ENCODE measurements at regions not wholly inside any gene's neighbourhood (a gene's known extent, or its start where the extent isn't known, plus 50 kb on each side); places are given as distances from the start of the nearest gene placed in this dataset.

DNA sequence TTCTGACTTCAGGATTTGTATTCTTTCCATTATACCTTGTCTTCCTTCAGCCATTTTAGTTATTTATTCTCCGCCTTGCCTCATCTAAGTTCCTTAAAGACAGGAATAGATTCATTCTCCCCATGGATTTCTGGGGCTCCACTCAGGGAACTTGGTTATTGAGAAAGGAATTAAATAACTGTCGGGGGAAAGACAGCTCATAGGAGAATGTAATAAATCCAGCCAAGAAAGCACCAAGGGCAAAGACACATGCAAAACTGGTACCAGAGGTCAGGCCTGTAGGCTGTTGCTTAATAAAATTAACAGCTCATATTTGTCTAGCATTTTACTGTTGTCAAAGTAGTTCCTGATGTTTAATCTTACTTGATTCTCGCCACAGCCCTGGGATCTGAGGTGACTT lies 357.2 kb downstream of the TMEM38B start:
- DNase-seq: no peak
- H3K27me3 ChIP-seq: no peaks in the 10 kb centered on the region
- no peaks in the 10 kb centered on the region for H3K9me3 ChIP-seq
- no peak overlapping the region for H3K4me3 ChIP-seq
- in situ Hi-C loops (cut with MboI; ENCODE audit: low pct_ligation_motif_present in 1 of 4, low pct_unique_long_range_greater_than_20kb in 1 of 4, low sequenced_read_pairs in 3 of 4): no loop called here
- intact Hi-C loops (cut with DNase I; ENCODE audit: low total_unique reads): no loop called here
- TF ChIP-seq POLR2A (IDR thresholded peaks at IDR 0.05) (no peak), EP300 (IDR thresholded peaks at IDR 0.05; ENCODE audit: low read depth) (no peak), POLR2AphosphoS5 (IDR thresholded peaks at IDR 0.05) (no peak)
- TF ChIP-seq, protein P1, sequence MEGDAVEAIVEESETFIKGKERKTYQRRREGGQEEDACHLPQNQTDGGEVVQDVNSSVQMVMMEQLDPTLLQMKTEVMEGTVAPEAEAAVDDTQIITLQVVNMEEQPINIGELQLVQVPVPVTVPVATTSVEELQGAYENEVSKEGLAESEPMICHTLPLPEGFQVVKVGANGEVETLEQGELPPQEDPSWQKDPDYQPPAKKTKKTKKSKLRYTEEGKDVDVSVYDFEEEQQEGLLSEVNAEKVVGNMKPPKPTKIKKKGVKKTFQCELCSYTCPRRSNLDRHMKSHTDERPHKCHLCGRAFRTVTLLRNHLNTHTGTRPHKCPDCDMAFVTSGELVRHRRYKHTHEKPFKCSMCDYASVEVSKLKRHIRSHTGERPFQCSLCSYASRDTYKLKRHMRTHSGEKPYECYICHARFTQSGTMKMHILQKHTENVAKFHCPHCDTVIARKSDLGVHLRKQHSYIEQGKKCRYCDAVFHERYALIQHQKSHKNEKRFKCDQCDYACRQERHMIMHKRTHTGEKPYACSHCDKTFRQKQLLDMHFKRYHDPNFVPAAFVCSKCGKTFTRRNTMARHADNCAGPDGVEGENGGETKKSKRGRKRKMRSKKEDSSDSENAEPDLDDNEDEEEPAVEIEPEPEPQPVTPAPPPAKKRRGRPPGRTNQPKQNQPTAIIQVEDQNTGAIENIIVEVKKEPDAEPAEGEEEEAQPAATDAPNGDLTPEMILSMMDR (IDR thresholded peaks at IDR 0.05): no peak
- 83 to 89% methylated on average over 2 to 3 of the region's 3 CpGs for WGBS, 2 donors (ENCODE audit: low coverage in 1 of 2)
- H3K27ac ChIP-seq: no peak overlapping the region
- no peaks in the 10 kb centered on the region for H3K4me1 ChIP-seq
- H3K36me3 ChIP-seq: no peaks in the 10 kb centered on the region

DNA sequence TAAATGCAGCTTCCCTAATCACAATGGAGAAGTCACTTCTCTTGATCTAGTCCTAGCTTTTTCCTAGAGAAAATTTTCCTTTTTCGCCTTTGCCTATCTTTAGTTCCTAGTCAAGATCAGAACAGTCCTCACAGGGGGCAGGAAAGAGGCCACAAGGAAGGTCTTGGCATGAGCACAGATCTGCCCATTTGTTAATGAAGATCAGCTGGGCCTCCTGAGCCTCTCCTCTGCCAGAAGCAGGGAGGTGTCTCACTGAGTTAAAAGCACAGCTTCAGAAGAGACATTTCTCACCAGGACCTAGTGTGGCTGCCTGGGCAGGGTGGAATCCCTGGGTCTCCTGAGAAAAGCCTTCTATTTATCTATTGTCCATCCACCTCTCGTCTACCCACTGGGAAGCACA lies 357.8 kb downstream of the TMEM38B start:
- H3K27ac ChIP-seq: no peak overlapping the region
- DNase-seq: no peak

DNA sequence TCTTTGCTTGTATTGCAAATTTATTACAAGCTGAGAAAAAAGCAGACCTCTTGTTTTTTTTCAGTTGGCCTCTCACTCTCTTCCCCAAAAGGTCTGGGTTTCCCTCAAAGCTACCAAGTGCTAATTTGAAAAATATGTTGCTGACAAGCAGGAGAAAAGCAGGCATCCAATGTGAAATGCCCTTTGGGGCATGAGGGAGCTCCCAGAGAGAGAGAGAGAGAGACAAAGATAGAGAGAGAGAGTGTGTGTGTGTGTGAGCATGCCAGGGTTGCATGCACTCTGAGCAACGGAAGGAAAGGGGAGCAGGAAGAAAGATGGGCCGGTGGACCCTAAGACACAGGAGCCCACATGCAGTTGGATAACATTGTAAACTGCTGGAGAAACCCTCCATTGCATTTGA lies 358.4 kb downstream of the TMEM38B start:
- intact Hi-C loops (cut with DNase I; ENCODE audit: low total_unique reads): no loop called here
- in situ Hi-C loops (cut with MboI; ENCODE audit: low pct_ligation_motif_present in 1 of 4, low pct_unique_long_range_greater_than_20kb in 1 of 4, low sequenced_read_pairs in 3 of 4): no loop called here

More for the DNA sequence above, 357.8 kb downstream of the TMEM38B start:
- no peaks in the 10 kb centered on the region for H3K27me3 ChIP-seq
- no peaks in the 10 kb centered on the region for H3K4me1 ChIP-seq
- H3K4me3 ChIP-seq: no peak overlapping the region
- WGBS, 2 donors (ENCODE audit: low coverage in 1 of 2): 75 to 76% methylated on average over 1 to 2 of the region's 2 CpGs
- intact Hi-C loops (cut with DNase I; ENCODE audit: low total_unique reads) (no loop called here), in situ Hi-C loops (cut with MboI; ENCODE audit: low pct_ligation_motif_present in 1 of 4, low pct_unique_long_range_greater_than_20kb in 1 of 4, low sequenced_read_pairs in 3 of 4) (no loop called here)
- TF ChIP-seq EP300 (IDR thresholded peaks at IDR 0.05; ENCODE audit: low read depth) (no peak), POLR2A (IDR thresholded peaks at IDR 0.05) (no peak), POLR2AphosphoS5 (IDR thresholded peaks at IDR 0.05) (no peak)
- TF ChIP-seq, protein P1 (IDR thresholded peaks at IDR 0.05): no peak
- H3K9me3 ChIP-seq: no peaks in the 10 kb centered on the region
- H3K36me3 ChIP-seq: no peaks in the 10 kb centered on the region

DNA sequence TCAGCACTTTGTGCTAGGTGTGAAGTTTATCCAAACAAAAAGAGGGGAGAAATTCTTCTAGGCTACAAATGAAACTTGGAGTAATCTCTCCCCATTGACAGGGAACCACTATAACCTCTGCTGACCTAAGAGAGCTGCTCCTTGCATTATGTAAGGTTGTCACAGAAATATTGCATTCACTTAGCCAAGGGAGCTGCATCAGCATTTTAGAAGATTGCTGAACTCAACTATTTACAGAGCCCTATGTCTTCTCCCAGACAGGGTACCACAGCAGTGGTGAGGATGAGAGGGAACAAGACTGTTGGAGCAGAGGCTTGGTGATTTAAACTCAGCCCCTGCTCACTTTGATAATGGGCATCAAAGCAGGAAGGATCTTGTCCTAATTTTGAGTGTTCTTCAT lies 362.0 kb downstream of the TMEM38B start:
- Histone ChIP-seq H3K4me3 (no peak overlapping the region), H3K4me1 (no peaks in the 10 kb centered on the region), H3K36me3 (no peaks in the 10 kb centered on the region), H3K27ac (no peak overlapping the region), H3K27me3 (no peaks in the 10 kb centered on the region), H3K9me3 (no peaks in the 10 kb centered on the region)
- intact Hi-C loops (cut with DNase I; ENCODE audit: low total_unique reads) (no loop called here), in situ Hi-C loops (cut with MboI; ENCODE audit: low pct_ligation_motif_present in 1 of 4, low pct_unique_long_range_greater_than_20kb in 1 of 4, low sequenced_read_pairs in 3 of 4) (no loop called here)
- no peak for TF ChIP-seq EP300 (IDR thresholded peaks at IDR 0.05; ENCODE audit: low read depth)
- TF ChIP-seq, protein P1 (IDR thresholded peaks at IDR 0.05): no peak
- no peak for TF ChIP-seq POLR2AphosphoS5 (IDR thresholded peaks at IDR 0.05)
- TF ChIP-seq POLR2A (IDR thresholded peaks at IDR 0.05): no peak
- no peak for DNase-seq

More for the DNA sequence above, 358.4 kb downstream of the TMEM38B start:
- Histone ChIP-seq H3K27ac (no peak overlapping the region), H3K4me1 (no peaks in the 10 kb centered on the region), H3K27me3 (no peaks in the 10 kb centered on the region), H3K36me3 (no peaks in the 10 kb centered on the region), H3K4me3 (no peak overlapping the region), H3K9me3 (no peaks in the 10 kb centered on the region)
- TF ChIP-seq, protein P1 (IDR thresholded peaks at IDR 0.05): no peak
- no peak for TF ChIP-seq POLR2AphosphoS5 (IDR thresholded peaks at IDR 0.05)
- TF ChIP-seq EP300 (IDR thresholded peaks at IDR 0.05; ENCODE audit: low read depth): no peak
- no peak for TF ChIP-seq POLR2A (IDR thresholded peaks at IDR 0.05)
- WGBS, 2 donors (ENCODE audit: low coverage in 1 of 2): 76 to 83% methylated on average over 1 to 2 of the region's 2 CpGs
- no peak for DNase-seq
